ENCODE measurements at regions not wholly inside any gene's neighbourhood (a gene's known extent, or its start where the extent isn't known, plus 50 kb on each side); places are given as distances from the start of the nearest gene placed in this dataset.

DNA sequence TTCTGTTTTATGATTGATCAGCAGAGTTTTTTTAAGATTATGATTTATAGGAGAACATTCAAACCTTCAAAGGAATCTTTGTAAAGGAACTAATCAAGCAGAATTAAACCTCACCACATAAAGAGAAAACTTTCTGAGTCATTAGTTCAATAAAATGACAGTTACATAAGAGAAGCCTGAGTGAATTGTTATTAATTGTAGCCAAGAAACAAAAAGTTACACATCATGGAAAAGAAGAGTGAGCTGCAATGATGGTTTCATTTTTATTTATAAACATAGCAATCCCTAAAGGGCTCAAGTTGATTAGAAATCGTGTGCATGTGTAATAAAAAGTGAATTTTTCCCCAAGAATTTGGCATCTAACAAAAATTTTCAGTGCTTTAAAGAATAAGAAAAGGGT is 731.4 kb downstream of the LTN1 start:
- no peaks in the 10 kb centered on the region for H3K36me3 ChIP-seq (ENCODE audit: control insufficient read depth, insufficient read depth, low read length)
- no peak overlapping the region for H3K27ac ChIP-seq (ENCODE audit: low read length)
- intact Hi-C loops (cut with micrococcal nuclease; ENCODE audit: unreplicated experiment) (no loop called here), in situ Hi-C loops (cut with HindIII; ENCODE audit: low pct_unique_long_range_greater_than_20kb, low sequenced_read_pairs) (no loop called here)
- ChIA-PET CTCF (no interaction called here), POLR2A (no interaction called here)
- no peaks in the 10 kb centered on the region for H3K27me3 ChIP-seq (ENCODE audit: control insufficient read depth, insufficient read depth, low read length)
- TF ChIP-seq TCF7L2 (IDR thresholded peaks at IDR 0.05; ENCODE audit: low read depth, low read length) (no peak), POLR2AphosphoS5 (IDR thresholded peaks at IDR 0.05; ENCODE audit: low read depth, low read length) (no peak), SIN3A (IDR thresholded peaks at IDR 0.05; ENCODE audit: borderline replicate concordance, insufficient read depth, low read depth, low read length) (no peak)
- TF ChIP-seq, protein P1, sequence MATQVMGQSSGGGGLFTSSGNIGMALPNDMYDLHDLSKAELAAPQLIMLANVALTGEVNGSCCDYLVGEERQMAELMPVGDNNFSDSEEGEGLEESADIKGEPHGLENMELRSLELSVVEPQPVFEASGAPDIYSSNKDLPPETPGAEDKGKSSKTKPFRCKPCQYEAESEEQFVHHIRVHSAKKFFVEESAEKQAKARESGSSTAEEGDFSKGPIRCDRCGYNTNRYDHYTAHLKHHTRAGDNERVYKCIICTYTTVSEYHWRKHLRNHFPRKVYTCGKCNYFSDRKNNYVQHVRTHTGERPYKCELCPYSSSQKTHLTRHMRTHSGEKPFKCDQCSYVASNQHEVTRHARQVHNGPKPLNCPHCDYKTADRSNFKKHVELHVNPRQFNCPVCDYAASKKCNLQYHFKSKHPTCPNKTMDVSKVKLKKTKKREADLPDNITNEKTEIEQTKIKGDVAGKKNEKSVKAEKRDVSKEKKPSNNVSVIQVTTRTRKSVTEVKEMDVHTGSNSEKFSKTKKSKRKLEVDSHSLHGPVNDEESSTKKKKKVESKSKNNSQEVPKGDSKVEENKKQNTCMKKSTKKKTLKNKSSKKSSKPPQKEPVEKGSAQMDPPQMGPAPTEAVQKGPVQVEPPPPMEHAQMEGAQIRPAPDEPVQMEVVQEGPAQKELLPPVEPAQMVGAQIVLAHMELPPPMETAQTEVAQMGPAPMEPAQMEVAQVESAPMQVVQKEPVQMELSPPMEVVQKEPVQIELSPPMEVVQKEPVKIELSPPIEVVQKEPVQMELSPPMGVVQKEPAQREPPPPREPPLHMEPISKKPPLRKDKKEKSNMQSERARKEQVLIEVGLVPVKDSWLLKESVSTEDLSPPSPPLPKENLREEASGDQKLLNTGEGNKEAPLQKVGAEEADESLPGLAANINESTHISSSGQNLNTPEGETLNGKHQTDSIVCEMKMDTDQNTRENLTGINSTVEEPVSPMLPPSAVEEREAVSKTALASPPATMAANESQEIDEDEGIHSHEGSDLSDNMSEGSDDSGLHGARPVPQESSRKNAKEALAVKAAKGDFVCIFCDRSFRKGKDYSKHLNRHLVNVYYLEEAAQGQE (IDR thresholded peaks at IDR 0.05; ENCODE audit: insufficient read depth in 1 of 2, low read depth in 2 of 2, low read length in 1 of 2), result no peak
- TF ChIP-seq, protein P2, sequence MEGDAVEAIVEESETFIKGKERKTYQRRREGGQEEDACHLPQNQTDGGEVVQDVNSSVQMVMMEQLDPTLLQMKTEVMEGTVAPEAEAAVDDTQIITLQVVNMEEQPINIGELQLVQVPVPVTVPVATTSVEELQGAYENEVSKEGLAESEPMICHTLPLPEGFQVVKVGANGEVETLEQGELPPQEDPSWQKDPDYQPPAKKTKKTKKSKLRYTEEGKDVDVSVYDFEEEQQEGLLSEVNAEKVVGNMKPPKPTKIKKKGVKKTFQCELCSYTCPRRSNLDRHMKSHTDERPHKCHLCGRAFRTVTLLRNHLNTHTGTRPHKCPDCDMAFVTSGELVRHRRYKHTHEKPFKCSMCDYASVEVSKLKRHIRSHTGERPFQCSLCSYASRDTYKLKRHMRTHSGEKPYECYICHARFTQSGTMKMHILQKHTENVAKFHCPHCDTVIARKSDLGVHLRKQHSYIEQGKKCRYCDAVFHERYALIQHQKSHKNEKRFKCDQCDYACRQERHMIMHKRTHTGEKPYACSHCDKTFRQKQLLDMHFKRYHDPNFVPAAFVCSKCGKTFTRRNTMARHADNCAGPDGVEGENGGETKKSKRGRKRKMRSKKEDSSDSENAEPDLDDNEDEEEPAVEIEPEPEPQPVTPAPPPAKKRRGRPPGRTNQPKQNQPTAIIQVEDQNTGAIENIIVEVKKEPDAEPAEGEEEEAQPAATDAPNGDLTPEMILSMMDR (IDR thresholded peaks at IDR 0.05), result no peak
- no peak overlapping the region for H3K4me3 ChIP-seq (ENCODE audit: low read depth in 2 of 2, low read length in 2 of 2)
- no peaks in the 10 kb centered on the region for H3K9me3 ChIP-seq (ENCODE audit: control insufficient read depth, insufficient read depth, low read depth, low read length)
- BruUV-seq (replicated peaks), result no TSS peak
- DNase-seq (ENCODE audit: low read depth, low spot score) (no peak), ATAC-seq (no peak)
- no peaks in the 10 kb centered on the region for H3K4me1 ChIP-seq (ENCODE audit: control insufficient read depth, insufficient read depth, low read length)

DNA sequence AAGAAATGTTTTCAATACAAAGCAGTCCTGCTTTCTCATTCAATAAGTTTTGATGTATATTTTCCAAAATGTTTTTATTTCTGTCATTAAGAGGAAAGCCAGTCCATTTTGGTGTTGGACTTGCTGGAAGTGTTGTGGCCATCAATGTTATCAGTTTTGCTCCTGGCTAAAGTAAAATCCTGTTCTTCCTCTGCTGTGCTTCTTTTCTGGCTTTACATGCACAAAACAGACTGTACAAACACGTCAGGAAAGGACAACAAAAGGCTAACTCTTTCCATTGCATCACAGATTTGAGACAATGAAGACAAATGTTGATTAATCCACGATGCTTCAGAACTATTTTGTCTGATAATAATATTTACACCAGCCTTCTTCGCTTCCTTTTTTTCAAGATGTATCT is 735.4 kb downstream of the LTN1 start:
- BruUV-seq (replicated peaks), result no TSS peak
- no peak for TF ChIP-seq SIN3A (IDR thresholded peaks at IDR 0.05; ENCODE audit: borderline replicate concordance, insufficient read depth, low read depth, low read length)
- ChIA-PET POLR2A (no interaction called here), CTCF (no interaction called here)
- ATAC-seq (no peak), DNase-seq (ENCODE audit: low read depth, low spot score) (no peak)
- Histone ChIP-seq H3K4me3 (ENCODE audit: low read depth in 2 of 2, low read length in 2 of 2) (no peak overlapping the region), H3K9me3 (ENCODE audit: control insufficient read depth, insufficient read depth, low read depth, low read length) (no peaks in the 10 kb centered on the region), H3K36me3 (ENCODE audit: control insufficient read depth, insufficient read depth, low read length) (no peaks in the 10 kb centered on the region), H3K27ac (ENCODE audit: low read length) (no peak overlapping the region), H3K4me1 (ENCODE audit: control insufficient read depth, insufficient read depth, low read length) (no peaks in the 10 kb centered on the region), H3K27me3 (ENCODE audit: control insufficient read depth, insufficient read depth, low read length) (no peaks in the 10 kb centered on the region)
- in situ Hi-C loops (cut with HindIII; ENCODE audit: low pct_unique_long_range_greater_than_20kb, low sequenced_read_pairs), result no loop called here
- intact Hi-C loops (cut with micrococcal nuclease; ENCODE audit: unreplicated experiment), result no loop called here

DNA sequence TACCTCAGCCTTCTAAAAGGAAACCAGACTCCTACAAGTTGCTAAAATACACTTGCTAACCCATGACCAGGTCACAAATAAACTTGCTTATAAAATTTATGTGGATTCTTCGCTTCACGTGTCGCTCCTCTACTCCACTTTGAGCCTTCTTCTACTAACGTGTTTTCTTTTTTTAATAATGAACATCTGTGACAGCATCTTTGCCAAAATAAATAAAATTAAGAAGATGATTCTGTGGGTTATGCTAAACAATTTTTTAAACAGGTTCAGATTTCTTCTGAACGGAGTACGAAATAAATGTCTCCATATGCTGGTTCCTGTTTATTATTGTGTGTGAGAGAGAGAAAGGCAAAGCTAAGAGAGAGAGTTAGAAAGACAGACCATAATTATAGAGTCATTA is 735.8 kb downstream of the LTN1 start:
- Histone ChIP-seq H3K9me3 (ENCODE audit: control insufficient read depth, insufficient read depth, low read depth, low read length) (no peaks in the 10 kb centered on the region), H3K36me3 (ENCODE audit: control insufficient read depth, insufficient read depth, low read length) (no peaks in the 10 kb centered on the region), H3K27me3 (ENCODE audit: control insufficient read depth, insufficient read depth, low read length) (no peaks in the 10 kb centered on the region), H3K4me3 (ENCODE audit: low read depth in 2 of 2, low read length in 2 of 2) (no peak overlapping the region), H3K27ac (ENCODE audit: low read length) (no peak overlapping the region), H3K4me1 (ENCODE audit: control insufficient read depth, insufficient read depth, low read length) (no peaks in the 10 kb centered on the region)
- intact Hi-C loops (cut with micrococcal nuclease; ENCODE audit: unreplicated experiment) (no loop called here), in situ Hi-C loops (cut with HindIII; ENCODE audit: low pct_unique_long_range_greater_than_20kb, low sequenced_read_pairs) (no loop called here)
- CTCF ChIA-PET, result no interaction called here
- no TSS peak for BruUV-seq (replicated peaks)
- TF ChIP-seq POLR2AphosphoS5 (IDR thresholded peaks at IDR 0.05; ENCODE audit: low read depth, low read length) (no peak), TCF7L2 (IDR thresholded peaks at IDR 0.05; ENCODE audit: low read depth, low read length) (no peak), SIN3A (IDR thresholded peaks at IDR 0.05; ENCODE audit: borderline replicate concordance, insufficient read depth, low read depth, low read length) (no peak)
- TF ChIP-seq, protein P1 (IDR thresholded peaks at IDR 0.05; ENCODE audit: insufficient read depth in 1 of 2, low read depth in 2 of 2, low read length in 1 of 2), result no peak
- TF ChIP-seq, protein P2 (IDR thresholded peaks at IDR 0.05), result no peak
- POLR2A ChIA-PET, result no interaction called here
- DNase-seq (ENCODE audit: low read depth, low spot score), result no peak
- ATAC-seq, result no peak
